GM18498 (cell line): ENCODE measurements at regions not wholly inside any gene's neighbourhood (a gene's known extent, or its start where the extent isn't known, plus 50 kb on each side); places are given as distances from the start of the nearest gene placed in this dataset.

Experiments used
- ATAC-seq: cut with Tn5 transposase; IDR thresholded peaks from one replicate; pipeline ENCODE4 v1.9.1; 2021; ENCODE audit warnings: mild to moderate bottlenecking, moderate library complexity; ENCODE audit not compliant: unreplicated experiment

GRCh38 chr3:176737480-176738110, 459.7 kb downstream of the TBL1XR1 start:
- no peak for ATAC-seq

- no peak for ATAC-seq
These were observed 463.1 kb downstream of the TBL1XR1 start for GRCh38 chr3:176734146-176734545.

- no peak for ATAC-seq
These were observed 472.9 kb downstream of the TBL1XR1 start for GRCh38 chr3:176724394-176724759.

GRCh38 chr3:176723758-176724393, 473.4 kb downstream of the TBL1XR1 start:
- no peak for ATAC-seq

- ATAC-seq: no peak
These were observed 483.2 kb downstream of the TBL1XR1 start for GRCh38 chr3:176714034-176714433.

- ATAC-seq: no peak
These were observed 485.1 kb downstream of the TBL1XR1 start for GRCh38 chr3:176712191-176712590.

- no peak for ATAC-seq
These were observed 498.0 kb downstream of the TBL1XR1 start for GRCh38 chr3:176699288-176699687.

GRCh38 chr3:176697284-176697889, 499.9 kb downstream of the TBL1XR1 start:
- ATAC-seq: no peak

GRCh38 chr3:176696816-176697215, 500.5 kb downstream of the TBL1XR1 start:
- no peak for ATAC-seq

- no peak for ATAC-seq
These were observed 504.1 kb downstream of the TBL1XR1 start for GRCh38 chr3:176692966-176693785.

GRCh38 chr3:176692199-176692965, 504.9 kb downstream of the TBL1XR1 start:
- ATAC-seq: no peak

- ATAC-seq: no peak
These were observed 507.0 kb downstream of the TBL1XR1 start for GRCh38 chr3:176690083-176690869.

- no peak for ATAC-seq
These were observed 509.5 kb downstream of the TBL1XR1 start for GRCh38 chr3:176687754-176688153.

- no peak for ATAC-seq
These were observed 513.9 kb downstream of the TBL1XR1 start for GRCh38 chr3:176683382-176683781.

- no peak for ATAC-seq
These were observed 533.1 kb downstream of the TBL1XR1 start for GRCh38 chr3:176663837-176664831.

- ATAC-seq: no peak
These were observed 533.9 kb downstream of the TBL1XR1 start for GRCh38 chr3:176663387-176663786.

- no peak for ATAC-seq
These were observed 535.8 kb downstream of the TBL1XR1 start for GRCh38 chr3:176661432-176661964.

GRCh38 chr3:176655404-176656094, 541.7 kb downstream of the TBL1XR1 start:
- no peak for ATAC-seq
